SH-SY5Y (cell line): ENCODE measurements at regions not wholly inside any gene's neighbourhood (a gene's known extent, or its start where the extent isn't known, plus 50 kb on each side); places are given as distances from the start of the nearest gene placed in this dataset.

Experiments
- GATA2 ChIP-seq: IDR thresholded peaks from 2 replicates; pipeline ENCODE4 v1.6.1; 2011; ENCODE audit warnings: mild to moderate bottlenecking, low read depth, low read length
- GATA3 ChIP-seq: IDR thresholded peaks from 2 replicates; pipeline ENCODE4 v1.6.1; 2011; ENCODE audit warnings: low read depth, mild to moderate bottlenecking, low read length, moderate library complexity

GRCh38 chr2:222087998-222088397 is 210.8 kb downstream of the PAX3 start:
- TF ChIP-seq GATA3 (no peak), GATA2 (peak; percentile 69)

GRCh38 chr2:222082201-222082600 is 216.6 kb downstream of the PAX3 start:
- no peak for TF ChIP-seq GATA3
- no peak for TF ChIP-seq GATA2

DNA sequence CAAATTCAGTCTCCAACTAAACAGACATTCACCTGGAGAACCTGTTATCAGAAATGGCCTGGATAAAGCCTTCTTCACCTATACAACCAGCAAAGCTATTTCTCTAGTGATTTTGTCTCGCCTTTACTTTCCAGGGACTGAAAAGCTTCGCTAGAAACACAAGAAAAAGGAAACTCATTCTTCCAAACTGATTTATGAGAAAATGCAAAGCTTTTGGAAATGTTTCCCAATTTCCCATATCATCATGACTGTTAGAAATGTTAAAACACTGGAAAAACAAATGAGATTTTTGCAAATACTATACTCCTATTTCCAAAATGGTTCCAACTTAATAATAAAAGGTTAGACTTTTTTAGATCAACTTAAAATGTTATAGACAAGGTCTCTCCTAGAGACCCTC is 218.7 kb downstream of the PAX3 start:
- TF ChIP-seq GATA3 = no peak
- no peak for TF ChIP-seq GATA2

GRCh38 chr2:222076973-222077690 is 221.7 kb downstream of the PAX3 start:
- TF ChIP-seq GATA2 = no peak
- no peak for TF ChIP-seq GATA3

DNA sequence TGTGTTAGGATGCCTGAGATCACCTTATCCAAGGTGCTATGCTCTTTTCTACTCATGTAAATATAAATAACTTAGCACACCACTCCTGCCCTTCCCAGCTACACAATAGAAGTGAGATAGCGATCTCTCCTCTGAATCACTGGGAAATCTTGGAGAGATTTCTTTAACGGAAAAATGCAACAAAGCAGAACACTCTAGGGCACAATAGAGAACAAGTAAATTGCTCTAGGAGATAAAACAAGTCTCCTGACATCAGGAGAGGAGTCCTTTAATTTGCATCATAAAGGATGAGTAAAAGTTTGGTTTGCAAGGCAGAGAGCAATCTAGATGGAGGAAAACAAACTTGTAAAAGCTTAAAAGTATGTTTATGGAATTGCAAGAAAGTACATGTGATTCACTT is 224.1 kb downstream of the PAX3 start:
- TF ChIP-seq GATA3 (no peak), GATA2 (no peak; the same call in 1 of the 2 replicates)

DNA sequence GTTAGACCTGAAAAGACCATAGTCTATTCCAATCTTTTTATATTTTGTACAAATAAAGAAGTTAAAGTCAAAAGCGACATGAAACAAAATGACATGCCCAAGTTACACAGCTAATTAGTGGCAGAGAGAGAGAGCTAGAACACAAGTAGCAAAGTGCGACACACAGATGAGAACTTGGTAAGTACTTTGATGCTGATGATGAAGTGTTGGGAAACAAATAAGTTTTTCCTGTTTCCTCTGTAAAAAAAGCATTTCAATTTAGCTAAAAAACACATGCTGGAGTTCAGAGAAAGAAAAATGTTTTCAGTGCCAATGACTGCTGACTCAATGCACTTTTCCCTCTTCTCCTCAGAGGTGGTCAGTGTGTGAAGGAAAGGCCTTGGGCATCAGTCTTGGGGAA is 226.9 kb downstream of the PAX3 start:
- TF ChIP-seq GATA2 = no peak
- no peak for TF ChIP-seq GATA3

DNA sequence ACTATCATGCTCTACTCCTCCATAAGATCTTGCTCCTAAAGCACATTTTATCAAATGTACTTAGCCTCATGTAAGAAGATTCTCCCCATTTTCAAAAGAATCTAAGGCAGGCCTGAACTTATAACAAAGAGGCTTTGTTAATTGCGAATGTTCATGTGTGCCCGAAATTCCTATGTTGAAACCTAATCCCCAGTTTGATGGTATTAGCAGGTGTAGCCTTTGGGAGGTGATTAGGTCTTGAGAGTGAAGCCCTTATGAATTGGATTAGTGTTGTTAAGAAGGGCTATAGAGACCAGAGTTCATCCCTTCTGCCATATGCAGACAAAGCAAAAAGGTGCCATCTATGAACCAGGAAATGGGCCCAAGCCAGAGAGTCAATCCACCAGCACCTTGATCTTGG is 234.5 kb downstream of the PAX3 start:
- TF ChIP-seq GATA3 (no peak), GATA2 (no peak)

GRCh38 chr2:222058819-222059445 is 239.9 kb downstream of the PAX3 start:
- TF ChIP-seq GATA2 = no peak
- no peak for TF ChIP-seq GATA3

GRCh38 chr2:222057347-222058073 is 241.3 kb downstream of the PAX3 start:
- TF ChIP-seq GATA3 (no peak), GATA2 (no peak)

GRCh38 chr2:222055328-222055727 is 243.5 kb downstream of the PAX3 start:
- TF ChIP-seq GATA2 (no peak), GATA3 (no peak)

DNA sequence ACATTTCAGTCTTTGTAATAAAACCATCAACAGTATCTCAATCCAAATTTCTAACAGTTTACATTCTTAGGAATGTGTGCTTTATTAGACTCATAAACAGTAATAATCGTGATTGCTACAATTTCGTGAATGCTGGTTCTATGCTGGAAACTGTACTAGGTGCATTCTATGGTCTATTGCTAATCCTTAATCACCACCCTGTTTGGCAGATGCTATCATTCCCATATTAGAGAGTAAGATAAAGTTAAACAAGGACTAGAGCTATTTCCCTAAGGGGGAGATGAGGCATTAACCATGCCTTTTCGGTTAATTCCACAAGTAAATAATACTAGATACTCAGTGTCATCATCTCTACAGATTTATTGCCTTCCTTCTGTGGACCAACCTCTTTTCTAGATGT is 244.0 kb downstream of the PAX3 start:
- TF ChIP-seq GATA3 (no peak), GATA2 (no peak)

GRCh38 chr2:222052934-222053367 is 245.8 kb downstream of the PAX3 start:
- TF ChIP-seq GATA2 (no peak), GATA3 (no peak)

GRCh38 chr2:222050981-222051380 is 247.8 kb downstream of the PAX3 start:
- no peak for TF ChIP-seq GATA3
- no peak for TF ChIP-seq GATA2

DNA sequence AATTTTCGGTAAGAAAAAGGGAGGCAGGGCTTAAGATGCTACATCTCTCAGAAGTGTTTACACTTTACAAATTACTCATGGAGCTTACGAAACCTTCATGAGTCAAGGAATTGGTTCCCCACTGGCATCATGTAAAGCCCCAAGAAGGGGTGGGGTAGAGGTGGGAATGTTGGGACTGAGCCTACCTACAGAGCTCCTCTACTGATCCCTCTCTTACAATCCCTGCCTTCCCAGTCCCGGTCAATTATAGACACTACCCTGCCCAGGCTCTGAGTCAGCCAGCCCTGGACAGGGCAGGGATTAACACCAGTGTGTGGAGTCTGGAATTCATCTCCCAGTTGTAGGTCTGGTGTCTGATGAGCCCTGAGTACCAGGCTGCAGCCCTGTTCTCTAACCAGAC is 248.9 kb downstream of the PAX3 start:
- TF ChIP-seq GATA3 = no peak
- TF ChIP-seq GATA2 = no peak

GRCh38 chr2:222043897-222044296 is 254.9 kb downstream of the PAX3 start:
- no peak for TF ChIP-seq GATA3
- TF ChIP-seq GATA2 = no peak
